HEK293T (cell line): ENCODE measurements at regions not wholly inside any gene's neighbourhood (a gene's known extent, or its start where the extent isn't known, plus 50 kb on each side); places are given as distances from the start of the nearest gene placed in this dataset.

Experiments
- CTCF ChIA-PET: fragments of 350-600 bp; formaldehyde crosslinking; extraction: SDS; loops from one replicate; lab custom pipeline; 2021; ENCODE audit warnings: antibody characterized with exemption, inconsistent platforms; lab: Yijun Ruan, JAX
- POLR2A ChIA-PET: fragments of 350-600 bp; formaldehyde crosslinking; extraction: SDS; loops from one replicate; lab custom pipeline; 2020; ENCODE audit warnings: antibody characterized with exemption, inconsistent platforms; lab: Yijun Ruan, JAX
- DNase-seq: peaks from one replicate; pipeline ENCODE4 v3.0.0; 2012; ENCODE audit warnings: mixed read lengths; ENCODE audit errors: extremely low spot score
- ARNT ChIP-seq: fragments of 450-650 bp; IDR thresholded peaks from 2 replicates; pipeline ENCODE4 v1.6.1; 2017; ENCODE audit warnings: mild to moderate bottlenecking
- BHLHE40 ChIP-seq: fragments of 450-650 bp; IDR thresholded peaks from 2 replicates; pipeline ENCODE4 v1.6.1; 2016; ENCODE audit warnings: mild to moderate bottlenecking, moderate library complexity, borderline replicate concordance
- CTBP1 ChIP-seq: fragments of 450-650 bp; IDR thresholded peaks from 2 replicates; pipeline ENCODE4 v1.6.1; 2016; ENCODE audit warnings: borderline replicate concordance
- ELF4 ChIP-seq: fragments of 450-650 bp; IDR thresholded peaks from 2 replicates; pipeline ENCODE4 v1.6.1; 2017; ENCODE audit warnings: antibody characterized with exemption
- FOXA1 ChIP-seq: fragments of 450-650 bp; IDR thresholded peaks from 2 replicates; pipeline ENCODE4 v1.6.1; 2016; ENCODE audit warnings: mild to moderate bottlenecking
- FOXK2 ChIP-seq: fragments of 450-650 bp; IDR thresholded peaks from 2 replicates; pipeline ENCODE4 v1.6.1; 2016; ENCODE audit warnings: mild to moderate bottlenecking
- FOXM1 ChIP-seq: fragments of 450-650 bp; IDR thresholded peaks from 2 replicates; pipeline ENCODE4 v1.6.1; 2017; ENCODE audit warnings: mild to moderate bottlenecking, borderline replicate concordance
- HDGF ChIP-seq: fragments of 450-650 bp; IDR thresholded peaks from 2 replicates; pipeline ENCODE4 v1.6.1; 2017; ENCODE audit warnings: antibody characterized with exemption, borderline replicate concordance
- L3MBTL2 ChIP-seq: fragments of 450-650 bp; conservative IDR thresholded peaks from 2 replicates; pipeline ENCODE4 v1.6.1; 2016; ENCODE audit warnings: mild to moderate bottlenecking
- LEF1 ChIP-seq: fragments of 450-650 bp; IDR thresholded peaks from 2 replicates; pipeline ENCODE4 v1.6.1; 2017; ENCODE audit warnings: mild to moderate bottlenecking, borderline replicate concordance
- NFRKB ChIP-seq: fragments of 450-650 bp; IDR thresholded peaks from 2 replicates; pipeline ENCODE4 v1.6.1; 2016; ENCODE audit warnings: mild to moderate bottlenecking, moderate library complexity
- PKNOX1 ChIP-seq: fragments of 450-650 bp; IDR thresholded peaks from 2 replicates; pipeline ENCODE4 v1.6.1; 2016
- SP1 ChIP-seq: fragments of 450-650 bp; IDR thresholded peaks from 2 replicates; pipeline ENCODE4 v1.6.1; 2017
- SUZ12 ChIP-seq: fragments of 450-650 bp; IDR thresholded peaks from 2 replicates; pipeline ENCODE4 v1.6.1; 2016; ENCODE audit warnings: mild to moderate bottlenecking
- TARDBP ChIP-seq: fragments of 450-650 bp; IDR thresholded peaks from 2 replicates; pipeline ENCODE4 v1.6.1; 2016
- ZNF384 ChIP-seq: fragments of 450-650 bp; IDR thresholded peaks from 2 replicates; pipeline ENCODE4 v1.6.1; 2016

- POLR2A ChIA-PET: no interaction called here
These were observed 175.7 kb upstream of the ZKSCAN2 start for GRCh38 chr16:25433388-25433787.

GRCh38 chr16:25431472-25431871 is 173.8 kb upstream of the ZKSCAN2 start:
- POLR2A ChIA-PET: no interaction called here
- CTCF ChIA-PET: no interaction called here
- DNase-seq: no peak

More at GRCh38 chr16:25433388-25433787, 175.7 kb upstream of the ZKSCAN2 start:
- DNase-seq: no peak
- CTCF ChIA-PET: no interaction called here
- no peak for TF ChIP-seq FOXK2
- TF ChIP-seq BHLHE40: no peak
- TF ChIP-seq SP1: no peak
- no peak for TF ChIP-seq ELF4
- TF ChIP-seq PKNOX1: no peak
- no peak for TF ChIP-seq SUZ12
- no peak for TF ChIP-seq FOXA1
- TF ChIP-seq ARNT: no peak
- no peak for TF ChIP-seq HDGF
- no peak for TF ChIP-seq L3MBTL2
- TF ChIP-seq TARDBP: no peak

GRCh38 chr16:25426829-25427228 is 169.2 kb upstream of the ZKSCAN2 start:
- ChIA-PET CTCF (no interaction called here), POLR2A (no interaction called here)
- no peak for TF ChIP-seq FOXK2
- no peak for TF ChIP-seq BHLHE40
- TF ChIP-seq CTBP1: no peak
- TF ChIP-seq ARNT: no peak
- no peak for TF ChIP-seq PKNOX1
- no peak for DNase-seq

More at GRCh38 chr16:25431472-25431871, 173.8 kb upstream of the ZKSCAN2 start:
- TF ChIP-seq L3MBTL2 (no peak), NFRKB (no peak)

GRCh38 chr16:25419681-25420080 is 162.0 kb upstream of the ZKSCAN2 start:
- ChIA-PET CTCF (no interaction called here), POLR2A (no interaction called here)
- TF ChIP-seq PKNOX1: no peak
- TF ChIP-seq HDGF: no peak
- no peak for TF ChIP-seq FOXM1
- no peak for TF ChIP-seq NFRKB
- TF ChIP-seq LEF1: no peak
- TF ChIP-seq CTBP1: no peak
- TF ChIP-seq BHLHE40: no peak
- no peak for TF ChIP-seq TARDBP
- no peak for TF ChIP-seq ZNF384
- TF ChIP-seq ELF4: no peak
- TF ChIP-seq FOXA1: no peak
- no peak for TF ChIP-seq ARNT
- no peak for TF ChIP-seq SP1
- TF ChIP-seq FOXK2: no peak
- no peak for TF ChIP-seq L3MBTL2
- TF ChIP-seq SUZ12: no peak
- no peak for DNase-seq

GRCh38 chr16:25419153-25419552 is 161.5 kb upstream of the ZKSCAN2 start:
- ChIA-PET POLR2A (no interaction called here), CTCF (no interaction called here)
- TF ChIP-seq LEF1 (no peak), ELF4 (no peak), PKNOX1 (no peak), SP1 (no peak), ZNF384 (no peak), BHLHE40 (no peak), ARNT (no peak), FOXA1 (no peak), NFRKB (no peak), TARDBP (no peak), CTBP1 (no peak), FOXM1 (no peak), HDGF (no peak), FOXK2 (no peak), SUZ12 (no peak)
- DNase-seq: no peak

- TF ChIP-seq CTBP1 (no peak), SP1 (no peak), BHLHE40 (no peak), NFRKB (no peak), ARNT (no peak), L3MBTL2 (no peak), FOXA1 (no peak), ZNF384 (no peak), HDGF (no peak), SUZ12 (no peak), FOXM1 (no peak), ELF4 (no peak), FOXK2 (no peak), LEF1 (no peak), TARDBP (no peak), PKNOX1 (no peak)
- no peak for DNase-seq
- POLR2A ChIA-PET: no interaction called here
- CTCF ChIA-PET: no interaction called here
These were observed 158.4 kb upstream of the ZKSCAN2 start for GRCh38 chr16:25416002-25416401.
